Hepatocyte (in vitro differentiated cells): ENCODE measurements at regions not wholly inside any gene's neighbourhood (a gene's known extent, or its start where the extent isn't known, plus 50 kb on each side); places are given as distances from the start of the nearest gene placed in this dataset.

Experiments used
- DNase-seq: peaks from one replicate; pipeline ENCODE4 v3.0.0-alpha.2; 2016; ENCODE audit warnings: low spot score
- H2AFZ ChIP-seq: fragments of 200-600 bp; sonication (generic); 2 replicates; pipeline ENCODE4 v1.6.0; 2016; ENCODE audit warnings: antibody characterized with exemption, mild to moderate bottlenecking
- H3K27ac ChIP-seq: fragments of 200-600 bp; sonication (generic); 2 replicates; pipeline ENCODE4 v1.5.1; 2016; ENCODE audit warnings: mild to moderate bottlenecking
- H3K27me3 ChIP-seq: fragments of 200-600 bp; sonication (generic); 2 replicates; pipeline ENCODE4 v1.6.1; 2016
- H3K36me3 ChIP-seq: fragments of 200-600 bp; sonication (generic); replicated peaks from 2 replicates; pipeline ENCODE4 v1.5.1; 2016; ENCODE audit warnings: low read depth; ENCODE audit not compliant: insufficient read depth
- H3K4me1 ChIP-seq: fragments of 200-600 bp; sonication (generic); 2 replicates; pipeline ENCODE4 v1.5.1; 2016; ENCODE audit warnings: mild to moderate bottlenecking, moderate library complexity; ENCODE audit not compliant: insufficient read depth
- H3K4me2 ChIP-seq: fragments of 200-600 bp; sonication (generic); 2 replicates; pipeline ENCODE4 v1.6.0; 2016
- H3K4me3 ChIP-seq: fragments of 200-600 bp; sonication (generic); 2 replicates; pipeline ENCODE4 v1.5.1; 2016; ENCODE audit warnings: mild to moderate bottlenecking
- H3K79me2 ChIP-seq: fragments of 200-600 bp; sonication (generic); 2 replicates; pipeline ENCODE4 v1.6.0; 2017; ENCODE audit warnings: mild to moderate bottlenecking
- H3K9me2 ChIP-seq: fragments of 200-600 bp; sonication (generic); replicated peaks from 2 replicates; pipeline ENCODE4 v1.6.0; 2017; ENCODE audit warnings: mild to moderate bottlenecking; ENCODE audit not compliant: insufficient read depth
- H3K9me3 ChIP-seq: fragments of 200-600 bp; sonication (generic); 2 replicates; pipeline ENCODE4 v1.5.1; 2016; ENCODE audit warnings: low read depth, mild to moderate bottlenecking
- H4K20me1 ChIP-seq: fragments of 200-600 bp; sonication (generic); 2 replicates; pipeline ENCODE4 v1.6.0; 2016; ENCODE audit warnings: mild to moderate bottlenecking; ENCODE audit not compliant: insufficient read depth, poor library complexity, severe bottlenecking
- EZH2 ChIP-seq: fragments of 200-600 bp; sonication (generic); IDR thresholded peaks from 2 replicates; pipeline ENCODE4 v1.6.1; 2016; ENCODE audit warnings: antibody characterized with exemption, mild to moderate bottlenecking, borderline replicate concordance
- EZH2phosphoT487 ChIP-seq: fragments of 200-600 bp; sonication (generic); IDR thresholded peaks from one replicate; pipeline ENCODE4 v1.6.1; 2018; ENCODE audit warnings: antibody characterized with exemption, mild to moderate bottlenecking, low read depth, moderate library complexity; ENCODE audit not compliant: unreplicated experiment, severe bottlenecking
- WGBS: methylation state at CpG from one replicate; pipeline ENCODE4 v1.1.6; 2016; ENCODE audit warnings: low lambda C conversion rate; ENCODE audit errors: missing lambda C conversion rate; 5-methylcytosine and 5-hydroxymethylcytosine counted together
- TF ChIP-seq, protein P1 (sequence below): fragments of 200-600 bp; sonication (generic); IDR thresholded peaks from 2 replicates; pipeline ENCODE4 v1.5.1; 2016; ENCODE audit warnings: antibody characterized with exemption, mild to moderate bottlenecking; ENCODE audit not compliant: poor library complexity

DNA sequence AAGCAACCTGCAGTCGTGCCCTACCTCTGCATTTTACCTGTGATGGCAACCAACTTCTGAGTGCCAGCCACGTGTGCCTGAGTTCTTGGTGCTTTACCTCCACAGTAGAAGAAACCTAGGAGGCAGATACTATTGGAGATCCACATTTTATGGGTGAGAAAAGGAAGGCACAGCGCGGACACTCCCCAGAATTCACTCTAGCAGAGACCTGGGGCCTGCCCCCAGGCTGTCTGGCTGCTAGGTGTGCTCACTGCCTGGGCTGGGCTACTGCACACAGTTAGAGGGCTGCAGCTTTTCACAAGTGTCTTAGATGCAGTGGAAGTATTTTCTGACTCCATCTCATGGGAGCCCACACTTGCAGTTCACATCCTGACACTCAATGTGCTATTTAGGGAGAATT lies 598.8 kb upstream of the ADAMTS16 start:
- TF ChIP-seq, protein P1, sequence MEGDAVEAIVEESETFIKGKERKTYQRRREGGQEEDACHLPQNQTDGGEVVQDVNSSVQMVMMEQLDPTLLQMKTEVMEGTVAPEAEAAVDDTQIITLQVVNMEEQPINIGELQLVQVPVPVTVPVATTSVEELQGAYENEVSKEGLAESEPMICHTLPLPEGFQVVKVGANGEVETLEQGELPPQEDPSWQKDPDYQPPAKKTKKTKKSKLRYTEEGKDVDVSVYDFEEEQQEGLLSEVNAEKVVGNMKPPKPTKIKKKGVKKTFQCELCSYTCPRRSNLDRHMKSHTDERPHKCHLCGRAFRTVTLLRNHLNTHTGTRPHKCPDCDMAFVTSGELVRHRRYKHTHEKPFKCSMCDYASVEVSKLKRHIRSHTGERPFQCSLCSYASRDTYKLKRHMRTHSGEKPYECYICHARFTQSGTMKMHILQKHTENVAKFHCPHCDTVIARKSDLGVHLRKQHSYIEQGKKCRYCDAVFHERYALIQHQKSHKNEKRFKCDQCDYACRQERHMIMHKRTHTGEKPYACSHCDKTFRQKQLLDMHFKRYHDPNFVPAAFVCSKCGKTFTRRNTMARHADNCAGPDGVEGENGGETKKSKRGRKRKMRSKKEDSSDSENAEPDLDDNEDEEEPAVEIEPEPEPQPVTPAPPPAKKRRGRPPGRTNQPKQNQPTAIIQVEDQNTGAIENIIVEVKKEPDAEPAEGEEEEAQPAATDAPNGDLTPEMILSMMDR, result no peak
- no peak for TF ChIP-seq EZH2
- TF ChIP-seq EZH2phosphoT487, result no peak
- Histone ChIP-seq H3K27ac (no peak overlapping the region), H3K36me3 (no peaks in the 10 kb centered on the region), H3K4me3 (no peak overlapping the region), H3K9me3 (no peaks in the 10 kb centered on the region), H3K9me2 (no peaks in the 10 kb centered on the region), H4K20me1 (no peaks in the 10 kb centered on the region), H3K79me2 (no peaks in the 10 kb centered on the region), H3K4me1 (no peaks in the 10 kb centered on the region), H3K4me2 (no peak overlapping the region), H2AFZ (no peak overlapping the region), H3K27me3 (no peaks in the 10 kb centered on the region)
- no peak for DNase-seq
- WGBS, result 83% methylated on average over 4 of the region's 4 CpGs

DNA sequence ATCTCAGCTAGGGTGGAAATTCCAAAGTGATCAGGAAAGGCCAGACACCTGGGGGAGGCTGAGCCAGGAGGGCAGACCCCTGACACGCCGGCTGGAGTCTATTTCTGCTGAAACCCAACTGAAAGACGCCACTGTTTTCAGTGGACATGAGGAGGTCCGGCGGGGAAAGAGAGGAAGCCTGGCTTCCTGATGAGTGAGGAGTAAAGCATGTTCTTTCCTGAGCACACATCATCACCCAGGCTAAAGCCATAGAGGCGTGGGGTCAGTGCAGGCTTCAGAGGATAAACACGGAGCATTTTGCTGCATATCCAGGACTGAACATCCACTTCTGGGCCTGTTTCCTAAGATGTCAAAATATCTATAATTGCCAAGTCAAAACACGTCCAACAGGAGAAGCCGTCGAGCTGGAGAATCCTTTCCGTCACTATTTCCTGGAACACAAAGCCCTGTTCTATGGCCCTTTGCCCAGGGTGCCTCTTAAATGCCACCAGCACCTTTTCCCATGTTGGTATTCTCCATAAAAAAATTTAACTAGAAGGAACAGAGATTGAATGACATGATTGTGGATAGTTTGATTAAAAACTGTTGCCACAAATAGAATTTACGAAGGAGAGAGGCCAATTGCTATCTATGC lies 597.9 kb upstream of the ADAMTS16 start:
- Histone ChIP-seq H3K79me2 (no peaks in the 10 kb centered on the region), H3K27ac (no peak overlapping the region), H3K27me3 (no peaks in the 10 kb centered on the region), H3K4me2 (no peak overlapping the region), H3K9me2 (no peaks in the 10 kb centered on the region), H4K20me1 (no peaks in the 10 kb centered on the region), H2AFZ (no peak overlapping the region), H3K36me3 (no peaks in the 10 kb centered on the region), H3K4me1 (no peaks in the 10 kb centered on the region), H3K9me3 (no peaks in the 10 kb centered on the region), H3K4me3 (no peak overlapping the region)
- WGBS, result 66% methylated on average over 12 of the region's 12 CpGs
- no peak for DNase-seq
- TF ChIP-seq, protein P1, result no peak
- TF ChIP-seq EZH2phosphoT487 (no peak), EZH2 (no peak)

DNA sequence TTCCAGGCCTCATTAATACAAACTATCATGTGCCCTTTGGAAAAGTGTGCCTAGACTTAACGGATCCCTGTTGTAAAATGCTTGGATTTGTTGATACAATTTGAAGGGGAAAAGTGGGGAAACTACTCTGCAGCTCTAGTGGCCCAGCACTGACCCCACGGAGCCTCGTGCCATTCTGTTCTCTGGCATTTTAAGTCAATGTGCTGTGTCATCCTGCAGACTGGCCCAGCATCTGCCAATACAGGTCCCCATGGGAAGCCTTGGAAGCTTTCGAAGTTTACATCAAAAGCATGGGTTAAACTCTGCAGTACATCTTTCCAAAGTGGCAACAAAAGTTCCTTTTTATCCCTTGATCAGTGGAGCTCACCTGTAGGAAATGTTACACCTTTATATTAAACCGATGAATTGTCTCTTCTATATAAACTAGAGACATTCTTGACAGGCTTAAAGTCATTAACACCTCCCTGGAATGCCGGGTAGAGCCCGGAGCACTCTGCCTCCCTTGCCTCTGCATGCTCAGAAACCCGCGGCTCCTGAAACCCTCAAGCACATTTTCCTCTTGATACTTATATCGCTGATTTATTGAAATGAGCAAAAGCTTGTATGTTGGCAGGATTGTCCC lies 596.0 kb upstream of the ADAMTS16 start:
- DNase-seq, result no peak
- no peaks in the 10 kb centered on the region for H3K27me3 ChIP-seq
- no peak for TF ChIP-seq EZH2
- no peak overlapping the region for H3K4me2 ChIP-seq
- H3K9me2 ChIP-seq, result no peaks in the 10 kb centered on the region
- H3K4me1 ChIP-seq, result no peaks in the 10 kb centered on the region
- H2AFZ ChIP-seq, result no peak overlapping the region
- no peak overlapping the region for H3K4me3 ChIP-seq
- H3K27ac ChIP-seq, result no peak overlapping the region
- no peaks in the 10 kb centered on the region for H3K9me3 ChIP-seq
- H4K20me1 ChIP-seq, result no peaks in the 10 kb centered on the region
- no peaks in the 10 kb centered on the region for H3K36me3 ChIP-seq
- 46% methylated on average over 10 of the region's 10 CpGs for WGBS
- no peaks in the 10 kb centered on the region for H3K79me2 ChIP-seq

- no peak overlapping the region for H3K27ac ChIP-seq
- no peaks in the 10 kb centered on the region for H3K4me1 ChIP-seq
- H3K27me3 ChIP-seq, result no peaks in the 10 kb centered on the region
- no peak for DNase-seq
- H3K4me3 ChIP-seq, result no peak overlapping the region
- H4K20me1 ChIP-seq, result no peaks in the 10 kb centered on the region
- H3K9me3 ChIP-seq, result no peaks in the 10 kb centered on the region
- TF ChIP-seq EZH2phosphoT487 (no peak), EZH2 (no peak)
- TF ChIP-seq, protein P1, result no peak
- H3K36me3 ChIP-seq, result no peaks in the 10 kb centered on the region
- no peaks in the 10 kb centered on the region for H3K79me2 ChIP-seq
- H2AFZ ChIP-seq, result no peak overlapping the region
- H3K4me2 ChIP-seq, result no peak overlapping the region
- 94% methylated on average over 6 of the region's 6 CpGs for WGBS
- H3K9me2 ChIP-seq, result no peaks in the 10 kb centered on the region
These were observed 592.6 kb upstream of the ADAMTS16 start for GRCh38 chr5:4547547-4547946.
